SK-N-SH (cell line): ENCODE measurements at regions not wholly inside any gene's neighbourhood (a gene's known extent, or its start where the extent isn't known, plus 50 kb on each side); places are given as distances from the start of the nearest gene placed in this dataset.

Experiments used
- CTCF ChIA-PET: fragments of 300-600, 350-600 bp; formaldehyde crosslinking; extraction: SDS; loops from one replicate; lab custom pipeline; 2021; lab: Yijun Ruan, JAX
- POLR2A ChIA-PET: fragments of 350-600 bp; sonication (Branson Sonifier 250); formaldehyde crosslinking; extraction: SDS; loops from one replicate; lab custom pipeline; 2020; ENCODE audit warnings: antibody characterized with exemption, inconsistent platforms; lab: Yijun Ruan, JAX
- DNase-seq: peaks from one replicate; pipeline ENCODE4 v3.0.0; 2012
- H2AFZ ChIP-seq: fragments of 200-600 bp; sonication (generic); 2 replicates; pipeline ENCODE4 v1.8.1; 2016; ENCODE audit warnings: antibody characterized with exemption, mild to moderate bottlenecking, low read depth
- H3F3A ChIP-seq: fragments of 200-600 bp; sonication (generic); replicated peaks from 2 replicates; pipeline ENCODE3; 2016; ENCODE audit warnings: antibody characterized with exemption, mild to moderate bottlenecking; ENCODE audit not compliant: insufficient read depth
- H3K27ac ChIP-seq, 2 experiments: fragments of 200-500 bp in 1 of 2; fragments of 200-600 bp in 1 of 2; sonication (Bioruptor generic) in 1 of 2; sonication (generic), shearing (Covaris generic) in 1 of 2; 2 replicates each; pipeline versions ENCODE4 v1.5.1 to v1.6.1; 2014 to 2016; ENCODE audit warnings: low read depth in 2 of 2, inconsistent platforms in 1 of 2, low read length in 1 of 2, mild to moderate bottlenecking in 1 of 2, mixed read lengths in 1 of 2
- H3K27me3 ChIP-seq: fragments of 200-600 bp; sonication (generic), shearing (Covaris generic); 2 replicates; pipeline ENCODE4 v1.6.1; 2016; ENCODE audit warnings: mixed run types; ENCODE audit not compliant: insufficient read depth
- H3K36me3 ChIP-seq, 2 experiments: fragments of 200-500 bp in 1 of 2; fragments of 200-600 bp in 1 of 2; sonication (Bioruptor generic) in 1 of 2; sonication (generic) in 1 of 2; replicated peaks in 1 of 2; 2 replicates each; pipeline versions ENCODE3 to v1.5.1; 2014 to 2016; ENCODE audit warnings: low read length in 1 of 2, mild to moderate bottlenecking in 1 of 2; ENCODE audit not compliant: insufficient read depth in 2 of 2, control insufficient read depth in 1 of 2
- H3K4me1 ChIP-seq, 2 experiments: fragments of 200-500 bp in 1 of 2; fragments of 200-600 bp in 1 of 2; sonication (Bioruptor generic) in 1 of 2; sonication (generic), shearing (Covaris generic) in 1 of 2; 2 replicates each; pipeline versions ENCODE4 v1.5.1 to v1.6.1; 2014 to 2016; ENCODE audit warnings: low read depth in 1 of 2, low read length in 1 of 2, mixed run types in 1 of 2; ENCODE audit not compliant: insufficient read depth in 2 of 2, control insufficient read depth in 1 of 2
- H3K4me2 ChIP-seq: fragments of 200-600 bp; sonication (generic), shearing (Covaris generic); 2 replicates; pipeline ENCODE4 v1.6.1; 2017; ENCODE audit warnings: mixed run types
- H3K4me3 ChIP-seq, 2 experiments: fragments of 200-500 bp in 1 of 2; fragments of 200-600 bp in 1 of 2; sonication (Bioruptor generic) in 1 of 2; sonication (generic), shearing (Covaris generic) in 1 of 2; 2 replicates each; pipeline versions ENCODE4 v1.5.1 to v1.8.1; 2014 to 2016; ENCODE audit warnings: low read depth in 2 of 2, inconsistent platforms in 1 of 2, low read length in 1 of 2, mild to moderate bottlenecking in 1 of 2, mixed read lengths in 1 of 2, moderate library complexity in 1 of 2
- H3K79me2 ChIP-seq: fragments of 200-600 bp; sonication (generic); 2 replicates; pipeline ENCODE4 v1.8.1; 2017; ENCODE audit warnings: mild to moderate bottlenecking; ENCODE audit not compliant: insufficient read depth
- H3K9ac ChIP-seq: fragments of 200-600 bp; sonication (generic); 2 replicates; pipeline ENCODE4 v1.6.1; 2017; ENCODE audit warnings: mixed run types
- H3K9me2 ChIP-seq: fragments of 200-600 bp; sonication (generic); 2 replicates; pipeline ENCODE4 v1.6.1; 2017; ENCODE audit warnings: mixed run types
- H3K9me3 ChIP-seq: fragments of 200-600 bp; sonication (generic); 2 replicates; pipeline ENCODE4 v1.6.1; 2017; ENCODE audit warnings: mixed run types, mild to moderate bottlenecking, moderate library complexity
- H4K20me1 ChIP-seq: fragments of 200-600 bp; sonication (generic); 2 replicates; pipeline ENCODE4 v1.6.1; 2017; ENCODE audit warnings: mild to moderate bottlenecking, mixed run types; ENCODE audit not compliant: insufficient read depth
- FOSL2 ChIP-seq: IDR thresholded peaks from 2 replicates; pipeline ENCODE4 v1.4.0; 2012; ENCODE audit warnings: low read depth, mild to moderate bottlenecking, moderate library complexity, borderline replicate concordance
- GABPA ChIP-seq: IDR thresholded peaks from 2 replicates; pipeline ENCODE4 v1.4.0; 2012; ENCODE audit warnings: low read depth, mild to moderate bottlenecking
- GATA2 ChIP-seq: sonication (generic); formaldehyde crosslinking; IDR thresholded peaks from 2 replicates; pipeline ENCODE4 v1.5.0; 2020; ENCODE audit warnings: mild to moderate bottlenecking, missing genetic modification reagents
- MEF2A ChIP-seq: IDR thresholded peaks from 2 replicates; pipeline ENCODE4 v1.4.0; 2012; ENCODE audit warnings: low read depth, borderline replicate concordance
- MXI1 ChIP-seq: IDR thresholded peaks from 2 replicates; pipeline ENCODE4 v1.6.1; 2012; ENCODE audit warnings: mild to moderate bottlenecking, low read depth, low read length, improper control_type of control experiment
- NRF1 ChIP-seq: IDR thresholded peaks from 2 replicates; pipeline ENCODE4 v1.6.1; 2012; ENCODE audit warnings: low read depth, mild to moderate bottlenecking, low read length
- POLR2AphosphoS5 ChIP-seq: IDR thresholded peaks from 2 replicates; pipeline ENCODE4 v1.6.1; 2012; ENCODE audit warnings: low read depth, low read length
- RCOR1 ChIP-seq: fragments of 150-350 bp; IDR thresholded peaks from 2 replicates; pipeline ENCODE4 v1.6.1; 2017; ENCODE audit warnings: antibody characterized with exemption, low read length
- RXRA ChIP-seq: IDR thresholded peaks from 2 replicates; pipeline ENCODE4 v1.4.0; 2012; ENCODE audit warnings: low read depth, mild to moderate bottlenecking, borderline replicate concordance
- TAF1 ChIP-seq: IDR thresholded peaks from 2 replicates; pipeline ENCODE4 v1.6.1; 2012; ENCODE audit warnings: low read depth, mild to moderate bottlenecking, low read length, moderate library complexity, borderline replicate concordance
- TCF12 ChIP-seq: IDR thresholded peaks from 2 replicates; pipeline ENCODE4 v1.4.0; 2012
- YY1 ChIP-seq: IDR thresholded peaks from 2 replicates; pipeline ENCODE4 v1.4.0; 2012; ENCODE audit warnings: low read depth, mild to moderate bottlenecking
- WGBS: methylation state at CpG from one replicate; pipeline ENCODE4 v1.1.6; 2017; ENCODE audit warnings: low lambda C conversion rate; 5-methylcytosine and 5-hydroxymethylcytosine counted together
- TF ChIP-seq, protein P1 (sequence below): fragments of 200-600 bp; sonication (generic); IDR thresholded peaks from 2 replicates; pipeline ENCODE4 v1.6.1; 2017; ENCODE audit warnings: antibody characterized with exemption, mild to moderate bottlenecking, moderate library complexity
- TF ChIP-seq, protein P2 (sequence below): fragments of 150-350 bp; IDR thresholded peaks from 2 replicates; pipeline ENCODE4 v1.6.1; 2016; ENCODE audit warnings: mild to moderate bottlenecking, low read depth, low read length
- TF ChIP-seq, protein P3 (sequence below): fragments of 150-350 bp; IDR thresholded peaks from 2 replicates; pipeline ENCODE4 v1.6.1; 2017; ENCODE audit warnings: antibody characterized with exemption, low read length, low read depth, borderline replicate concordance
- TF ChIP-seq, protein P4 (sequence below): IDR thresholded peaks from 2 replicates; pipeline ENCODE4; 2012

DNA sequence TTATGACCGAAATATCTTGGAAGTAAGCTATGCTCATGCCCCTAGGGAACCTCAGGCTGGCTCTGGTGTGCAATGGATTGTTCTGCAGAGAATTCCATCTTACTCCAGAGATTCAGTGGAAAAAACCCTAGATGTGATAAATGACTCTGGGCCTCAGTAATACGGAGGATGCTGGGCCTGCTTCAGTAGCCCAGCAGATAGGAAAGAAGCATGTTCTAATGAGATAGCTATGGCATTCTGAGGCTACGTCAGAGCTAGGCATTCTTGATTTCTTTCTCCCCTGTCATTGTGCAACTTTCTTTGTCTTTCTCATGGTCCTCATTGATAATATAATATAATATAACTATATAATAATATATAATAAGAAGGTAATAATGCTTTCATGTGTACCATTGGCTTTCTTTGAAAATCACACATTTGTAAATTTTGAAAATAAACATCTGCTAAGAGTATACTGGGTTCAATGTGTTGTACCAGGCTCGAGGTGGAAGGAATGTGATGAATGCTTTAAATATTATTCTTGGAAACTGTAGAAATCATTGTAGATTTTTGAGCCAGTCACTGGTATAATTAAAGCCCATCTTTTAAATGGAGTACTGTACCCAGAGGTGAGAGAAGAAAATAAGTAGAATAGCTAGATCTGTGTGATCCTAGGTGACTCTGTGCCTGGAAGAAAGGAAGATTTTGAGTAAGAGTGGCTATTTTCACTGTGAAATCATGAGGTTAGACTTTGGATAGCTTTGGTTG is 152.0 kb downstream of the IL15 start:
- Histone ChIP-seq H3K9me2 (no peaks in the 10 kb centered on the region), H3K27me3 (no peaks in the 10 kb centered on the region), H3K9ac (no peak overlapping the region), H3K36me3 (no peaks in the 10 kb centered on the region), H3K27ac (no peak overlapping the region), H2AFZ (no peak overlapping the region; the same call in 1 of the 2 replicates), H3K79me2 (no peaks in the 10 kb centered on the region), H3K4me2 (no peak overlapping the region), H3F3A (no peaks in the 10 kb centered on the region), H4K20me1 (no peaks in the 10 kb centered on the region), H3K4me1 (peaks cover 0 to 6% of the 10 kb centered on the region in 2 experiments; a peak in 1 of 4 replicates), H3K4me3 (no peak overlapping the region), H3K9me3 (no peaks in the 10 kb centered on the region)
- POLR2A ChIA-PET, result no interaction called here
- WGBS, result 76% methylated on average over 4 of the region's 4 CpGs
- CTCF ChIA-PET, result interaction anchor here (0.9 kb wide), 2 partner anchors 9 to 51 kb away, joined by 4 to 5 read pairs; no protein-coding TSS in a partner anchor
- TF ChIP-seq GABPA, result no peak
- TF ChIP-seq TAF1, result no peak
- no peak for TF ChIP-seq FOSL2
- TF ChIP-seq NRF1, result no peak
- TF ChIP-seq MXI1, result no peak
- TF ChIP-seq, protein P1, sequence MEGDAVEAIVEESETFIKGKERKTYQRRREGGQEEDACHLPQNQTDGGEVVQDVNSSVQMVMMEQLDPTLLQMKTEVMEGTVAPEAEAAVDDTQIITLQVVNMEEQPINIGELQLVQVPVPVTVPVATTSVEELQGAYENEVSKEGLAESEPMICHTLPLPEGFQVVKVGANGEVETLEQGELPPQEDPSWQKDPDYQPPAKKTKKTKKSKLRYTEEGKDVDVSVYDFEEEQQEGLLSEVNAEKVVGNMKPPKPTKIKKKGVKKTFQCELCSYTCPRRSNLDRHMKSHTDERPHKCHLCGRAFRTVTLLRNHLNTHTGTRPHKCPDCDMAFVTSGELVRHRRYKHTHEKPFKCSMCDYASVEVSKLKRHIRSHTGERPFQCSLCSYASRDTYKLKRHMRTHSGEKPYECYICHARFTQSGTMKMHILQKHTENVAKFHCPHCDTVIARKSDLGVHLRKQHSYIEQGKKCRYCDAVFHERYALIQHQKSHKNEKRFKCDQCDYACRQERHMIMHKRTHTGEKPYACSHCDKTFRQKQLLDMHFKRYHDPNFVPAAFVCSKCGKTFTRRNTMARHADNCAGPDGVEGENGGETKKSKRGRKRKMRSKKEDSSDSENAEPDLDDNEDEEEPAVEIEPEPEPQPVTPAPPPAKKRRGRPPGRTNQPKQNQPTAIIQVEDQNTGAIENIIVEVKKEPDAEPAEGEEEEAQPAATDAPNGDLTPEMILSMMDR, result no peak
- TF ChIP-seq, protein P2, sequence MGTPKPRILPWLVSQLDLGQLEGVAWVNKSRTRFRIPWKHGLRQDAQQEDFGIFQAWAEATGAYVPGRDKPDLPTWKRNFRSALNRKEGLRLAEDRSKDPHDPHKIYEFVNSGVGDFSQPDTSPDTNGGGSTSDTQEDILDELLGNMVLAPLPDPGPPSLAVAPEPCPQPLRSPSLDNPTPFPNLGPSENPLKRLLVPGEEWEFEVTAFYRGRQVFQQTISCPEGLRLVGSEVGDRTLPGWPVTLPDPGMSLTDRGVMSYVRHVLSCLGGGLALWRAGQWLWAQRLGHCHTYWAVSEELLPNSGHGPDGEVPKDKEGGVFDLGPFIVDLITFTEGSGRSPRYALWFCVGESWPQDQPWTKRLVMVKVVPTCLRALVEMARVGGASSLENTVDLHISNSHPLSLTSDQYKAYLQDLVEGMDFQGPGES, result no peak
- no peak for TF ChIP-seq GATA2 (CRISPR knock-in tag)
- TF ChIP-seq POLR2AphosphoS5, result no peak
- TF ChIP-seq MEF2A, result no peak
- TF ChIP-seq RCOR1, result no peak
- TF ChIP-seq, protein P3, sequence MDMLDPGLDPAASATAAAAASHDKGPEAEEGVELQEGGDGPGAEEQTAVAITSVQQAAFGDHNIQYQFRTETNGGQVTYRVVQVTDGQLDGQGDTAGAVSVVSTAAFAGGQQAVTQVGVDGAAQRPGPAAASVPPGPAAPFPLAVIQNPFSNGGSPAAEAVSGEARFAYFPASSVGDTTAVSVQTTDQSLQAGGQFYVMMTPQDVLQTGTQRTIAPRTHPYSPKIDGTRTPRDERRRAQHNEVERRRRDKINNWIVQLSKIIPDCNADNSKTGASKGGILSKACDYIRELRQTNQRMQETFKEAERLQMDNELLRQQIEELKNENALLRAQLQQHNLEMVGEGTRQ, result no peak
- TF ChIP-seq TCF12, result no peak
- no peak for TF ChIP-seq RXRA
- TF ChIP-seq YY1, result no peak
- TF ChIP-seq, protein P4, sequence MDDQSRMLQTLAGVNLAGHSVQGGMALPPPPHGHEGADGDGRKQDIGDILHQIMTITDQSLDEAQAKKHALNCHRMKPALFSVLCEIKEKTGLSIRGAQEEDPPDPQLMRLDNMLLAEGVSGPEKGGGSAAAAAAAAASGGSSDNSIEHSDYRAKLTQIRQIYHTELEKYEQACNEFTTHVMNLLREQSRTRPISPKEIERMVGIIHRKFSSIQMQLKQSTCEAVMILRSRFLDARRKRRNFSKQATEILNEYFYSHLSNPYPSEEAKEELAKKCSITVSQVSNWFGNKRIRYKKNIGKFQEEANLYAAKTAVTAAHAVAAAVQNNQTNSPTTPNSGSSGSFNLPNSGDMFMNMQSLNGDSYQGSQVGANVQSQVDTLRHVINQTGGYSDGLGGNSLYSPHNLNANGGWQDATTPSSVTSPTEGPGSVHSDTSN, result no peak
- DNase-seq, result no peak
